Fibroblast of skin of left biceps (primary cell): ENCODE measurements at regions not wholly inside any gene's neighbourhood (a gene's known extent, or its start where the extent isn't known, plus 50 kb on each side); places are given as distances from the start of the nearest gene placed in this dataset.
"Not testable (repeated sequence)": the region's sequence is repeated elsewhere in the genome, so short reads cannot be mapped to it uniquely, and the experiment has no call there.

Experiments
- DNase-seq, 2 experiments: peaks; one replicate each; pipeline ENCODE4 v3.0.0-alpha.2; 2013; ENCODE audit warnings: low read depth in 2 of 2

GRCh38 chr12:47410383-47410782 lies 295.4 kb downstream of the RPAP3 start:
- no peak for DNase-seq

GRCh38 chr12:47409310-47409987 lies 296.4 kb downstream of the RPAP3 start:
- DNase-seq, result no peak

GRCh38 chr12:47408171-47408871 lies 297.5 kb downstream of the RPAP3 start:
- no peak for DNase-seq

- DNase-seq, result no peak
Measured at GRCh38 chr12:47407463-47408129, 298.2 kb downstream of the RPAP3 start.

GRCh38 chr12:47403681-47404080 lies 302.1 kb downstream of the RPAP3 start:
- DNase-seq, result no peak

GRCh38 chr12:47401196-47401595 lies 304.6 kb downstream of the RPAP3 start:
- not testable (repeated sequence) for DNase-seq

GRCh38 chr12:47400266-47400665 lies 305.6 kb downstream of the RPAP3 start:
- no peak for DNase-seq

GRCh38 chr12:47397664-47398281 lies 308.1 kb downstream of the RPAP3 start:
- DNase-seq, result no peak

- no peak for DNase-seq
Measured at GRCh38 chr12:47396902-47397663, 308.7 kb downstream of the RPAP3 start.

- no peak for DNase-seq
Measured at GRCh38 chr12:47394070-47394469, 311.8 kb downstream of the RPAP3 start.

- DNase-seq, result no peak
Measured at GRCh38 chr12:47393403-47393790, 312.4 kb downstream of the RPAP3 start.

GRCh38 chr12:47391566-47391965 lies 311.8 kb upstream of the AMIGO2 start:
- no peak for DNase-seq

GRCh38 chr12:47388712-47389111 lies 309.0 kb upstream of the AMIGO2 start:
- DNase-seq, result no peak

- DNase-seq, result no peak
Measured at GRCh38 chr12:47387994-47388393, 308.2 kb upstream of the AMIGO2 start.

GRCh38 chr12:47385653-47386052 lies 305.9 kb upstream of the AMIGO2 start:
- DNase-seq, result no peak

GRCh38 chr12:47383942-47384341 lies 304.2 kb upstream of the AMIGO2 start:
- no peak for DNase-seq

GRCh38 chr12:47382305-47382704 lies 302.5 kb upstream of the AMIGO2 start:
- no peak for DNase-seq

- DNase-seq, result no peak
Measured at GRCh38 chr12:47378907-47379306, 299.1 kb upstream of the AMIGO2 start.

GRCh38 chr12:47378222-47378582 lies 298.4 kb upstream of the AMIGO2 start:
- DNase-seq, result no peak

- DNase-seq, result peak; percentile 78 to 79
Measured at GRCh38 chr12:47377414-47378221, 297.9 kb upstream of the AMIGO2 start.

- no peak for DNase-seq
Measured at GRCh38 chr12:47376927-47377326, 297.2 kb upstream of the AMIGO2 start.
